ENCODE measurements at regions not wholly inside any gene's neighbourhood (a gene's known extent, or its start where the extent isn't known, plus 50 kb on each side); places are given as distances from the start of the nearest gene placed in this dataset.

DNA sequence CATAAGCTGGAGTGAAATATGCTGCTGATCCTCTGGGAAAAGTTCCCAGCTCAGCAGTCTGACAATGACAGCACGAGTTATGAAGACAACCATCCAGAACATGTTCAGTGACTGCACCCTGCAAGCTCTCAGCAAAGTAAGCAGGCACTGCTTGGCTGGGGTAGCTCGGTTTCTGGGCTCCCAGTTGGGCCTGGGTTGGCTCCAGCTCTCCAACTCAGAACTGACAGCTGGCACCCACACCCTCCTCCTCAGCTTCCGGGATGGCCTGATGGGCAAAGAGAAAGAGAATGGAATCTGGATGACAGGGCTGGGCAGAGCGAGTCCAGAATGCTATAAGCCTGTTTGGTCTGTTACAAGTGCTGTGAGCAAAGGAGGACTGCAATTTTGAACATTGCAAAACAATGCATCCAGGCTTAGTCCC is 185.0 kb downstream of the CSNK1G3 start:
- no peak for TF ChIP-seq EZH2 (IDR thresholded peaks at IDR 0.05; ENCODE audit: borderline replicate concordance, low read depth, low read length, severe bottlenecking)
- no peak for TF ChIP-seq CTCF (IDR thresholded peaks at IDR 0.05; ENCODE audit: extremely low read depth in 1 of 2, insufficient read depth in 1 of 2, low read depth in 1 of 2, low read length in 2 of 2)
- TF ChIP-seq MYC (IDR thresholded peaks at IDR 0.05; ENCODE audit: low read depth, low read length), result no peak
- no peak for TF ChIP-seq JUN (IDR thresholded peaks at IDR 0.05; ENCODE audit: borderline replicate concordance, insufficient read depth, insufficient read length, low read depth)
- TF ChIP-seq FOS (IDR thresholded peaks at IDR 0.05; ENCODE audit: borderline replicate concordance, insufficient read depth, low read length), result no peak
- dilution Hi-C loops (cut with MboI; ENCODE audit: extremely low pct_ligation_motif_present, low sequenced_read_pairs), result no loop called here
- H3K4me3 ChIP-seq (replicated peaks in 1 of 3; ENCODE audit: insufficient read depth in 1 of 3, low read depth in 1 of 3, low read length in 3 of 3), result no peak overlapping the region
- H3K9me3 ChIP-seq (replicated peaks; ENCODE audit: control insufficient read depth, insufficient read depth, low read length), result no peaks in the 10 kb centered on the region
- no peaks in the 10 kb centered on the region for H3K79me2 ChIP-seq (ENCODE audit: control insufficient read depth, insufficient read depth, low read length)
- peaks cover 21% of the 10 kb centered on the region for H3K4me1 ChIP-seq (ENCODE audit: control insufficient read depth, extremely low read depth, insufficient read depth, low read length)
- H3K27ac ChIP-seq (ENCODE audit: insufficient read depth, low read depth, low read length), result no peak overlapping the region
- no peaks in the 10 kb centered on the region for H3K27me3 ChIP-seq (ENCODE audit: control insufficient read depth in 2 of 2, insufficient read depth in 2 of 2, low read length in 2 of 2)
- POLR2A ChIA-PET, result no interaction called here
- CTCF ChIA-PET, result interaction anchor here (0.6 to 1.4 kb wide), 3 partner anchors 13 to 27 kb away, joined by 3 read pairs; no protein-coding TSS in a partner anchor
- FAIRE-seq, result no peak
- H3K36me3 ChIP-seq (ENCODE audit: control insufficient read depth in 2 of 2, extremely low read depth in 1 of 2, insufficient read depth in 2 of 2, low read length in 2 of 2), result no peaks in the 10 kb centered on the region
- intact Hi-C loops (cut with micrococcal nuclease), result loop anchor here (10.0 kb wide), 1 partner anchor 738 kb away; no protein-coding TSS in a partner anchor
- no TSS peak for BruUV-seq (replicated peaks)
- H3K9ac ChIP-seq (replicated peaks; ENCODE audit: extremely low read depth, insufficient read depth, low read length), result no peak overlapping the region
- no peak for DNase-seq (ENCODE audit: low read depth, low spot score)
- H3K9me1 ChIP-seq (replicated peaks; ENCODE audit: control insufficient read depth, extremely low read depth, insufficient read depth, low read length), result no peaks in the 10 kb centered on the region
- no peaks in the 10 kb centered on the region for H4K20me1 ChIP-seq (replicated peaks; ENCODE audit: control insufficient read depth, extremely low read depth, insufficient read depth, low read length)
- H3K4me2 ChIP-seq (ENCODE audit: insufficient read depth, low read length), result no peak overlapping the region
- H2AFZ ChIP-seq (ENCODE audit: low read depth, low read length), result no peak overlapping the region

- Histone ChIP-seq H3K9ac (replicated peaks; ENCODE audit: extremely low read depth, insufficient read depth, low read length) (no peak overlapping the region), H3K36me3 (ENCODE audit: control insufficient read depth in 2 of 2, extremely low read depth in 1 of 2, insufficient read depth in 2 of 2, low read length in 2 of 2) (no peaks in the 10 kb centered on the region), H3K27me3 (ENCODE audit: control insufficient read depth in 2 of 2, insufficient read depth in 2 of 2, low read length in 2 of 2) (no peaks in the 10 kb centered on the region), H3K4me3 (replicated peaks in 1 of 3; ENCODE audit: insufficient read depth in 1 of 3, low read depth in 1 of 3, low read length in 3 of 3) (no peak overlapping the region), H3K27ac (ENCODE audit: insufficient read depth, low read depth, low read length) (no peak overlapping the region), H3K4me2 (ENCODE audit: insufficient read depth, low read length) (no peak overlapping the region), H4K20me1 (replicated peaks; ENCODE audit: control insufficient read depth, extremely low read depth, insufficient read depth, low read length) (no peaks in the 10 kb centered on the region), H3K79me2 (ENCODE audit: control insufficient read depth, insufficient read depth, low read length) (no peaks in the 10 kb centered on the region), H2AFZ (ENCODE audit: low read depth, low read length) (no peak overlapping the region), H3K9me1 (replicated peaks; ENCODE audit: control insufficient read depth, extremely low read depth, insufficient read depth, low read length) (no peaks in the 10 kb centered on the region), H3K9me3 (replicated peaks; ENCODE audit: control insufficient read depth, insufficient read depth, low read length) (no peaks in the 10 kb centered on the region), H3K4me1 (ENCODE audit: control insufficient read depth, extremely low read depth, insufficient read depth, low read length) (no peaks in the 10 kb centered on the region)
- ChIA-PET POLR2A (no interaction called here), CTCF (no interaction called here)
- TF ChIP-seq JUN (IDR thresholded peaks at IDR 0.05; ENCODE audit: borderline replicate concordance, insufficient read depth, insufficient read length, low read depth) (no peak), POLR2A (IDR thresholded peaks at IDR 0.05; ENCODE audit: low read depth, low read length) (no peak), CTCF (IDR thresholded peaks at IDR 0.05; ENCODE audit: extremely low read depth in 1 of 2, insufficient read depth in 1 of 2, low read depth in 1 of 2, low read length in 2 of 2) (no peak), EZH2 (IDR thresholded peaks at IDR 0.05; ENCODE audit: borderline replicate concordance, low read depth, low read length, severe bottlenecking) (no peak), POLR2AphosphoS5 (IDR thresholded peaks at IDR 0.05; ENCODE audit: insufficient read depth, low read depth, low read length) (no peak), GATA2 (IDR thresholded peaks at IDR 0.05; ENCODE audit: insufficient read depth, insufficient read length, low read depth, low read length) (no peak), FOS (IDR thresholded peaks at IDR 0.05; ENCODE audit: borderline replicate concordance, insufficient read depth, low read length) (no peak), MYC (IDR thresholded peaks at IDR 0.05; ENCODE audit: low read depth, low read length) (no peak)
- TF ChIP-seq, protein P1, sequence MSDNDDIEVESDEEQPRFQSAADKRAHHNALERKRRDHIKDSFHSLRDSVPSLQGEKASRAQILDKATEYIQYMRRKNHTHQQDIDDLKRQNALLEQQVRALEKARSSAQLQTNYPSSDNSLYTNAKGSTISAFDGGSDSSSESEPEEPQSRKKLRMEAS (IDR thresholded peaks at IDR 0.05; ENCODE audit: insufficient read depth, insufficient read length), result no peak
- intact Hi-C loops (cut with micrococcal nuclease), result loop anchor here (10.0 kb wide), 1 partner anchor 744 kb away; no protein-coding TSS in a partner anchor
- DNase-seq (ENCODE audit: low read depth, low spot score), result no peak
- FAIRE-seq, result no peak
- dilution Hi-C loops (cut with MboI; ENCODE audit: extremely low pct_ligation_motif_present, low sequenced_read_pairs), result no loop called here
- BruUV-seq (replicated peaks), result no TSS peak
Observed at GRCh38 chr5:123690821-123691220, 178.8 kb downstream of the CSNK1G3 start.

Data from endothelial cell of umbilical vein (primary cell).